ENCODE measurements at regions not wholly inside any gene's neighbourhood (a gene's known extent, or its start where the extent isn't known, plus 50 kb on each side); places are given as distances from the start of the nearest gene placed in this dataset.

GRCh38 chr4:77268108-77268507 lies 111.1 kb downstream of the CCNG2 start:
- BruUV-seq (replicated peaks), result no TSS peak
- Histone ChIP-seq H3K36me3 (ENCODE audit: control insufficient read depth, insufficient read depth, low read length) (no peaks in the 10 kb centered on the region), H3K9me3 (ENCODE audit: control insufficient read depth, insufficient read depth, low read depth, low read length) (no peaks in the 10 kb centered on the region), H3K27me3 (ENCODE audit: control insufficient read depth, insufficient read depth, low read length) (no peaks in the 10 kb centered on the region), H3K27ac (ENCODE audit: low read length) (no peak overlapping the region), H3K4me3 (ENCODE audit: low read depth in 2 of 2, low read length in 2 of 2) (no peak overlapping the region), H3K4me1 (ENCODE audit: control insufficient read depth, insufficient read depth, low read length) (no peaks in the 10 kb centered on the region)
- intact Hi-C loops (cut with micrococcal nuclease; ENCODE audit: unreplicated experiment), result no loop called here
- CTCF ChIA-PET, result no interaction called here
- DNase-seq (ENCODE audit: low read depth, low spot score), result no peak
- ATAC-seq, result no peak
- in situ Hi-C loops (cut with HindIII; ENCODE audit: low pct_unique_long_range_greater_than_20kb, low sequenced_read_pairs), result no loop called here
- POLR2A ChIA-PET, result no interaction called here
- TF ChIP-seq, protein P1, sequence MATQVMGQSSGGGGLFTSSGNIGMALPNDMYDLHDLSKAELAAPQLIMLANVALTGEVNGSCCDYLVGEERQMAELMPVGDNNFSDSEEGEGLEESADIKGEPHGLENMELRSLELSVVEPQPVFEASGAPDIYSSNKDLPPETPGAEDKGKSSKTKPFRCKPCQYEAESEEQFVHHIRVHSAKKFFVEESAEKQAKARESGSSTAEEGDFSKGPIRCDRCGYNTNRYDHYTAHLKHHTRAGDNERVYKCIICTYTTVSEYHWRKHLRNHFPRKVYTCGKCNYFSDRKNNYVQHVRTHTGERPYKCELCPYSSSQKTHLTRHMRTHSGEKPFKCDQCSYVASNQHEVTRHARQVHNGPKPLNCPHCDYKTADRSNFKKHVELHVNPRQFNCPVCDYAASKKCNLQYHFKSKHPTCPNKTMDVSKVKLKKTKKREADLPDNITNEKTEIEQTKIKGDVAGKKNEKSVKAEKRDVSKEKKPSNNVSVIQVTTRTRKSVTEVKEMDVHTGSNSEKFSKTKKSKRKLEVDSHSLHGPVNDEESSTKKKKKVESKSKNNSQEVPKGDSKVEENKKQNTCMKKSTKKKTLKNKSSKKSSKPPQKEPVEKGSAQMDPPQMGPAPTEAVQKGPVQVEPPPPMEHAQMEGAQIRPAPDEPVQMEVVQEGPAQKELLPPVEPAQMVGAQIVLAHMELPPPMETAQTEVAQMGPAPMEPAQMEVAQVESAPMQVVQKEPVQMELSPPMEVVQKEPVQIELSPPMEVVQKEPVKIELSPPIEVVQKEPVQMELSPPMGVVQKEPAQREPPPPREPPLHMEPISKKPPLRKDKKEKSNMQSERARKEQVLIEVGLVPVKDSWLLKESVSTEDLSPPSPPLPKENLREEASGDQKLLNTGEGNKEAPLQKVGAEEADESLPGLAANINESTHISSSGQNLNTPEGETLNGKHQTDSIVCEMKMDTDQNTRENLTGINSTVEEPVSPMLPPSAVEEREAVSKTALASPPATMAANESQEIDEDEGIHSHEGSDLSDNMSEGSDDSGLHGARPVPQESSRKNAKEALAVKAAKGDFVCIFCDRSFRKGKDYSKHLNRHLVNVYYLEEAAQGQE (IDR thresholded peaks at IDR 0.05; ENCODE audit: insufficient read depth in 1 of 2, low read depth in 2 of 2, low read length in 1 of 2), result no peak
- TF ChIP-seq, protein P2, sequence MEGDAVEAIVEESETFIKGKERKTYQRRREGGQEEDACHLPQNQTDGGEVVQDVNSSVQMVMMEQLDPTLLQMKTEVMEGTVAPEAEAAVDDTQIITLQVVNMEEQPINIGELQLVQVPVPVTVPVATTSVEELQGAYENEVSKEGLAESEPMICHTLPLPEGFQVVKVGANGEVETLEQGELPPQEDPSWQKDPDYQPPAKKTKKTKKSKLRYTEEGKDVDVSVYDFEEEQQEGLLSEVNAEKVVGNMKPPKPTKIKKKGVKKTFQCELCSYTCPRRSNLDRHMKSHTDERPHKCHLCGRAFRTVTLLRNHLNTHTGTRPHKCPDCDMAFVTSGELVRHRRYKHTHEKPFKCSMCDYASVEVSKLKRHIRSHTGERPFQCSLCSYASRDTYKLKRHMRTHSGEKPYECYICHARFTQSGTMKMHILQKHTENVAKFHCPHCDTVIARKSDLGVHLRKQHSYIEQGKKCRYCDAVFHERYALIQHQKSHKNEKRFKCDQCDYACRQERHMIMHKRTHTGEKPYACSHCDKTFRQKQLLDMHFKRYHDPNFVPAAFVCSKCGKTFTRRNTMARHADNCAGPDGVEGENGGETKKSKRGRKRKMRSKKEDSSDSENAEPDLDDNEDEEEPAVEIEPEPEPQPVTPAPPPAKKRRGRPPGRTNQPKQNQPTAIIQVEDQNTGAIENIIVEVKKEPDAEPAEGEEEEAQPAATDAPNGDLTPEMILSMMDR (IDR thresholded peaks at IDR 0.05), result no peak
- TF ChIP-seq SIN3A (IDR thresholded peaks at IDR 0.05; ENCODE audit: borderline replicate concordance, insufficient read depth, low read depth, low read length) (no peak), POLR2AphosphoS5 (IDR thresholded peaks at IDR 0.05; ENCODE audit: low read depth, low read length) (no peak), TCF7L2 (IDR thresholded peaks at IDR 0.05; ENCODE audit: low read depth, low read length) (no peak)

DNA sequence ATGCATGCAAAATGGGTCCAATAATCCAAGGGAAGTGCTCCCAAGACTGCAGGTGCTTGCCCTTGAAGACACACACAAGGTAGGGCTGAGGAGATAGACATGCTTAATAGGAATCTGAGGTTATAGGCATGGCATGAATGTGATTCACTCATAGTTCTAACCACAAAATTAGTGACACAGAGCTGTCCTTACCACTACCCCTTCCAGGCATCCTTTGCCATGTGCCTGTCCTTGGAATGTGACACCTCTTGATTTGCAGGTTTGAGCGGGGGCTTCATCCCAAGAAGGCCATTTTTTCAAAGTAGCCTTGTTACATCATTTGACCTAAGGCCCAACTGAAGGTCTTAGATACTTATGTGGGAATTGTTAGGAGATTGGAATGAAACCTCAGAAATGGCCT lies 112.5 kb downstream of the CCNG2 start:
- Histone ChIP-seq H3K9me3 (ENCODE audit: control insufficient read depth, insufficient read depth, low read depth, low read length) (no peaks in the 10 kb centered on the region), H3K36me3 (ENCODE audit: control insufficient read depth, insufficient read depth, low read length) (no peaks in the 10 kb centered on the region), H3K4me3 (ENCODE audit: low read depth in 2 of 2, low read length in 2 of 2) (no peak overlapping the region), H3K4me1 (ENCODE audit: control insufficient read depth, insufficient read depth, low read length) (no peaks in the 10 kb centered on the region), H3K27ac (ENCODE audit: low read length) (no peak overlapping the region), H3K27me3 (ENCODE audit: control insufficient read depth, insufficient read depth, low read length) (no peaks in the 10 kb centered on the region)
- DNase-seq (ENCODE audit: low read depth, low spot score) (no peak), ATAC-seq (no peak)
- in situ Hi-C loops (cut with HindIII; ENCODE audit: low pct_unique_long_range_greater_than_20kb, low sequenced_read_pairs) (no loop called here), intact Hi-C loops (cut with micrococcal nuclease; ENCODE audit: unreplicated experiment) (no loop called here)
- CTCF ChIA-PET, result no interaction called here
- BruUV-seq (replicated peaks), result no TSS peak
- POLR2A ChIA-PET, result no interaction called here
- no peak for TF ChIP-seq POLR2AphosphoS5 (IDR thresholded peaks at IDR 0.05; ENCODE audit: low read depth, low read length)
- TF ChIP-seq, protein P1 (IDR thresholded peaks at IDR 0.05; ENCODE audit: insufficient read depth in 1 of 2, low read depth in 2 of 2, low read length in 1 of 2), result no peak
- no peak for TF ChIP-seq SIN3A (IDR thresholded peaks at IDR 0.05; ENCODE audit: borderline replicate concordance, insufficient read depth, low read depth, low read length)
- TF ChIP-seq, protein P2 (IDR thresholded peaks at IDR 0.05), result no peak
- TF ChIP-seq TCF7L2 (IDR thresholded peaks at IDR 0.05; ENCODE audit: low read depth, low read length), result no peak

Measured in Panc1 (cell line).